ENCODE measurements at regions not wholly inside any gene's neighbourhood (a gene's known extent, or its start where the extent isn't known, plus 50 kb on each side); places are given as distances from the start of the nearest gene placed in this dataset.

- no peak overlapping the region for H3K9ac ChIP-seq
- H3K4me3 ChIP-seq (IDR thresholded peaks at IDR 0.05; ENCODE audit: insufficient read depth, low read depth, low read length): no peak overlapping the region
- TF ChIP-seq CTCF (conservative IDR thresholded peaks at IDR 0.05; ENCODE audit: low read depth, low read length): no peak
Observed at GRCh38 chr7:67716729-67717128, 720.1 kb downstream of the TYW1 start.

GRCh38 chr7:67723591-67723990, 727.0 kb downstream of the TYW1 start:
- Histone ChIP-seq H3K4me3 (IDR thresholded peaks at IDR 0.05; ENCODE audit: insufficient read depth, low read depth, low read length) (no peak overlapping the region), H3K9ac (no peak overlapping the region), H3K36me3 (ENCODE audit: insufficient read depth) (no peaks in the 10 kb centered on the region), H3K4me2 (no peak overlapping the region), H2AFZ (ENCODE audit: low read depth) (no peak overlapping the region), H3K27ac (no peak overlapping the region), H4K20me1 (ENCODE audit: insufficient read depth) (no peaks in the 10 kb centered on the region), H3K4me1 (ENCODE audit: low read depth, poor library complexity, severe bottlenecking) (no peaks in the 10 kb centered on the region), H3K79me2 (ENCODE audit: insufficient read depth, low read depth) (no peaks in the 10 kb centered on the region), H3K27me3 (ENCODE audit: insufficient read depth, low read depth) (no peaks in the 10 kb centered on the region)
- TF ChIP-seq CTCF (conservative IDR thresholded peaks at IDR 0.05; ENCODE audit: low read depth, low read length): no peak

More at GRCh38 chr7:67716729-67717128, 720.1 kb downstream of the TYW1 start:
- Histone ChIP-seq H3K79me2 (ENCODE audit: insufficient read depth, low read depth) (no peaks in the 10 kb centered on the region), H3K36me3 (ENCODE audit: insufficient read depth) (no peaks in the 10 kb centered on the region), H3K27ac (no peak overlapping the region), H3K4me2 (no peak overlapping the region), H2AFZ (ENCODE audit: low read depth) (no peak overlapping the region), H3K27me3 (ENCODE audit: insufficient read depth, low read depth) (no peaks in the 10 kb centered on the region), H4K20me1 (ENCODE audit: insufficient read depth) (no peaks in the 10 kb centered on the region), H3K4me1 (ENCODE audit: low read depth, poor library complexity, severe bottlenecking) (no peaks in the 10 kb centered on the region)

GRCh38 chr7:67724435-67724834, 727.8 kb downstream of the TYW1 start:
- Histone ChIP-seq H3K79me2 (ENCODE audit: insufficient read depth, low read depth) (no peaks in the 10 kb centered on the region), H3K27ac (no peak overlapping the region), H3K27me3 (ENCODE audit: insufficient read depth, low read depth) (no peaks in the 10 kb centered on the region), H3K4me3 (IDR thresholded peaks at IDR 0.05; ENCODE audit: insufficient read depth, low read depth, low read length) (no peak overlapping the region), H3K4me1 (ENCODE audit: low read depth, poor library complexity, severe bottlenecking) (no peaks in the 10 kb centered on the region), H2AFZ (ENCODE audit: low read depth) (no peak overlapping the region), H3K9ac (no peak overlapping the region), H4K20me1 (ENCODE audit: insufficient read depth) (no peaks in the 10 kb centered on the region), H3K36me3 (ENCODE audit: insufficient read depth) (no peaks in the 10 kb centered on the region), H3K4me2 (no peak overlapping the region)
- no peak for TF ChIP-seq CTCF (conservative IDR thresholded peaks at IDR 0.05; ENCODE audit: low read depth, low read length)

GRCh38 chr7:67724955-67725354, 728.3 kb downstream of the TYW1 start:
- no peaks in the 10 kb centered on the region for H3K4me1 ChIP-seq (ENCODE audit: low read depth, poor library complexity, severe bottlenecking)
- H3K36me3 ChIP-seq (ENCODE audit: insufficient read depth): no peaks in the 10 kb centered on the region
- no peak overlapping the region for H3K27ac ChIP-seq
- no peak overlapping the region for H3K4me3 ChIP-seq (IDR thresholded peaks at IDR 0.05; ENCODE audit: insufficient read depth, low read depth, low read length)
- no peak overlapping the region for H3K4me2 ChIP-seq
- H3K79me2 ChIP-seq (ENCODE audit: insufficient read depth, low read depth): no peaks in the 10 kb centered on the region
- TF ChIP-seq CTCF (conservative IDR thresholded peaks at IDR 0.05; ENCODE audit: low read depth, low read length): no peak
- H2AFZ ChIP-seq (ENCODE audit: low read depth): no peak overlapping the region
- no peak overlapping the region for H3K9ac ChIP-seq
- H3K27me3 ChIP-seq (ENCODE audit: insufficient read depth, low read depth): no peaks in the 10 kb centered on the region
- H4K20me1 ChIP-seq (ENCODE audit: insufficient read depth): no peaks in the 10 kb centered on the region
